Prostate gland (tissue), 2 donors: ENCODE measurements at regions not wholly inside any gene's neighbourhood (a gene's known extent, or its start where the extent isn't known, plus 50 kb on each side); places are given as distances from the start of the nearest gene placed in this dataset.
A peak's percentile ranks its signal among the peaks of the same experiment; 100 is the strongest.

ENCODE experiments used
- DNase-seq: peaks from one replicate; pipeline ENCODE4 v3.0.0-alpha.2; 2019; ENCODE audit warnings: low spot score
- H3K27ac ChIP-seq, 2 donors: fragments of 200-600 bp; sonication (generic); 2 replicates each; pipeline ENCODE4 v1.5.1; 2017 to 2019
- H3K27me3 ChIP-seq: fragments of 200-600 bp; sonication (generic); replicated peaks from 2 replicates; pipeline ENCODE4 v1.5.1; 2019; ENCODE audit not compliant: insufficient read depth
- H3K36me3 ChIP-seq, 2 donors: fragments of 200-600 bp; sonication (generic); 1 replicate in 1 of 2; 2 replicates in 1 of 2; pipeline versions ENCODE4 v1.5.1 to v1.8.1; 2017 to 2019
- H3K4me1 ChIP-seq: fragments of 200-600 bp; sonication (generic); replicated peaks from 2 replicates; pipeline ENCODE4 v1.5.1; 2019
- H3K4me3 ChIP-seq, 2 donors: fragments of 200-600 bp; sonication (generic); 2 replicates each; pipeline ENCODE4 v1.5.1; 2017 to 2019
- H3K9me3 ChIP-seq: fragments of 200-600 bp; sonication (generic); 2 replicates; pipeline ENCODE4 v1.5.1; 2017
- CTCF ChIP-seq, 4 experiments: fragments of 200-600 bp in 2 of 4; fragments of 450-650 bp in 2 of 4; sonication (generic) in 2 of 4; IDR thresholded peaks; 1 replicate in 3 of 4; 2 replicates in 1 of 4; pipeline ENCODE4 v1.5.1; 2016 to 2019; ENCODE audit warnings: antibody characterized with exemption in 4 of 4, mild to moderate bottlenecking in 2 of 4, moderate library complexity in 2 of 4
- POLR2A ChIP-seq: fragments of 450-650 bp; IDR thresholded peaks from one replicate; pipeline ENCODE4 v1.6.1; 2016; ENCODE audit warnings: antibody characterized with exemption, mild to moderate bottlenecking
- POLR2AphosphoS5 ChIP-seq: sonication (generic); formaldehyde crosslinking; IDR thresholded peaks from one replicate; pipeline ENCODE4 v1.6.1; 2017; ENCODE audit warnings: antibody characterized with exemption
- WGBS: methylation state at CpG from one replicate; pipeline ENCODE4 v1.1.5; 2018; 5-methylcytosine and 5-hydroxymethylcytosine counted together
- intact Hi-C: fragments of 100-400 bp; cut with DNase I; formaldehyde crosslinking; loops from one replicate; pipeline ENCODE4 v1.14.2; 2022

DNA sequence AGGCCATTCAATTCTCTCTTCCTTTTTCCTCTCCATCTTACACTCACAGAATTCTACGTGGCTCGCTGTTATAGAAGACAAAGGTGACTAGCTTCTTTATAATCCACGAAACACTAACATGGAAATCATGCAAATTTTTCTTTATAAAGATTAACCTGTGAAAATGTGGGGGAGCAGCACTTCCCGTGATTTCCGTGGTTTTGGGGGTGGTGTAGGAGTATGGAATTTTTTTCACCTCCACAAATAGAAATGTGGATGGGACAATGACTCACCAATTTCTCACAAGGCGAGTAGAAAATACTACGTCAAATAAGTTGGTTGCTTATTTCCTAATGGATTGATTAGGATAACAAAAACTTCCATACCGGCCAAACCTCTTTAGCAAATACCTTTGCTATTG, 719.2 kb upstream of the TENM3 start:
- no peak for DNase-seq
- H3K4me3 ChIP-seq = no peak overlapping the region
- TF ChIP-seq CTCF (IDR thresholded peaks at IDR 0.05) = no peak
- no peak for TF ChIP-seq POLR2AphosphoS5
- no peak for TF ChIP-seq POLR2A
- H3K36me3 ChIP-seq = no peaks in the 10 kb centered on the region
- no peak overlapping the region for H3K27ac ChIP-seq
- intact Hi-C loops = loop anchor here (10.0 kb wide), 1 partner anchor 859 kb away; no protein-coding TSS in a partner anchor
- H3K9me3 ChIP-seq = no peaks in the 10 kb centered on the region
- no peaks in the 10 kb centered on the region for H3K27me3 ChIP-seq
- H3K4me1 ChIP-seq = no peaks in the 10 kb centered on the region
- 89% methylated on average over 8 of the region's 8 CpGs for WGBS

- no peak for DNase-seq
- Histone ChIP-seq H3K9me3 (no peaks in the 10 kb centered on the region), H3K27ac (no peak overlapping the region), H3K4me3 (no peak overlapping the region), H3K27me3 (no peaks in the 10 kb centered on the region), H3K36me3 (no peaks in the 10 kb centered on the region), H3K4me1 (no peaks in the 10 kb centered on the region)
- intact Hi-C loops = loop anchor here (10.0 kb wide), 1 partner anchor 860 kb away; no protein-coding TSS in a partner anchor
- TF ChIP-seq POLR2A (no peak), CTCF (IDR thresholded peaks at IDR 0.05) (no peak), POLR2AphosphoS5 (no peak)
- 78% methylated on average over 5 of the region's 5 CpGs for WGBS
Observed at GRCh38 chr4:181524499-181524898, 718.7 kb upstream of the TENM3 start.

DNA sequence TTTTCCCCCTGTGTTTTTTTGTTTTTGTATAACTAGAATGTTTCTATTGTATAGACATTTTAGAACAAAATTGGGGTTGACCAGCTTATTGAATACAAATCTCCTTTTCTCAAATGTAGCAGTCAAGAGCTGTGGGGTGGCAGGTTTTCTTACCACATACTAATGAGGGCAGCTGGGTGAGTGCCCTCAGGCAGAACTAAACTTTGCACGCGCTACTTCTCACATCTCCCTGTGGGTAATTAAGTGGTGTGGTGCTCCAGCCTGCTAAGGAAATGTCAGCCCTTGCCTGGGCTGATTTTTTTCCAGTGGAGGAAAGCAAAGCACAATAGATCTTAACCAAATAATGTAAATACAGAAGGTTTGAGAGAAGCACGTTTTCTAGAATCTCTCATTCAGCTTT, 717.6 kb upstream of the TENM3 start:
- no peaks in the 10 kb centered on the region for H3K4me1 ChIP-seq
- no peaks in the 10 kb centered on the region for H3K27me3 ChIP-seq
- no peak overlapping the region for H3K4me3 ChIP-seq
- no peaks in the 10 kb centered on the region for H3K36me3 ChIP-seq
- H3K27ac ChIP-seq = no peak overlapping the region
- WGBS = 38% methylated on average over 3 of the region's 3 CpGs
- TF ChIP-seq CTCF (IDR thresholded peaks at IDR 0.05) = no peak
- TF ChIP-seq POLR2A = no peak
- no peak for TF ChIP-seq POLR2AphosphoS5
- intact Hi-C loops = loop anchor here (10.0 kb wide), 1 partner anchor 861 kb away; no protein-coding TSS in a partner anchor
- H3K9me3 ChIP-seq = no peaks in the 10 kb centered on the region
- no peak for DNase-seq

GRCh38 chr4:181528570-181529184, 714.5 kb upstream of the TENM3 start:
- Histone ChIP-seq H3K9me3 (no peaks in the 10 kb centered on the region), H3K4me3 (no peak overlapping the region), H3K4me1 (no peaks in the 10 kb centered on the region), H3K27ac (no peak overlapping the region), H3K36me3 (no peaks in the 10 kb centered on the region), H3K27me3 (no peaks in the 10 kb centered on the region)
- intact Hi-C loops = loop anchor here (10.0 kb wide), 1 partner anchor 864 kb away; no protein-coding TSS in a partner anchor
- TF ChIP-seq POLR2AphosphoS5 (no peak), CTCF (IDR thresholded peaks at IDR 0.05) (peak; percentile 22 to 68 (median 60))
- DNase-seq = peak; percentile 23
- WGBS = 10% methylated on average over 4 of the region's 4 CpGs

DNA sequence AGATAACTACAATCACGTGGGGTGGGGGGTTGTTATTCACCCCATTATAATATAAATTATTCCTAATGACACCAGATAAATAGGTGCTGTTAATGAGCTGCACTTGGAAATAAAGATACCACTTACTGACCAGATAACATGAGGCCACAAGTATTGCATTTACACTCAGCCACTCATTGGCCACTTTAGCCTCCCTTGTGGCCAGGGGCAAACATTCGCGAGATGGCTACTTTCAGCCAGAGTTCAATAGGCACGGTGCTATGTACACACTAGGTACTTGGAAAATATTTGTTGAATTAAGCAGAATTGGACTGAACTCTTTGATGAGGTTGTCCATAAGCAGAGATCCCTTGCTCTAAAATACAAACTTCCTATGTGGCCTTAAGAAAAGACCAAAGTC, 713.7 kb upstream of the TENM3 start:
- WGBS = 45% methylated on average over 4 of the region's 4 CpGs

More for the DNA sequence above, 713.7 kb upstream of the TENM3 start:
- intact Hi-C loops = loop anchor here (10.0 kb wide), 1 partner anchor 865 kb away; no protein-coding TSS in a partner anchor
- Histone ChIP-seq H3K36me3 (no peaks in the 10 kb centered on the region), H3K27ac (no peak overlapping the region), H3K9me3 (no peaks in the 10 kb centered on the region), H3K27me3 (no peaks in the 10 kb centered on the region), H3K4me3 (no peak overlapping the region), H3K4me1 (no peaks in the 10 kb centered on the region)
- DNase-seq = no peak
- TF ChIP-seq CTCF (IDR thresholded peaks at IDR 0.05) (no peak), POLR2AphosphoS5 (no peak), POLR2A (no peak)
